Endodermal cell (in vitro differentiated cells): ENCODE measurements at regions not wholly inside any gene's neighbourhood (a gene's known extent, or its start where the extent isn't known, plus 50 kb on each side); places are given as distances from the start of the nearest gene placed in this dataset.

ENCODE experiments used
- DNase-seq: peaks from one replicate; pipeline ENCODE4 v3.0.0-alpha.2; 2017
- H3K27ac ChIP-seq: 2 replicates; pipeline ENCODE4 v1.5.1; 2013; ENCODE audit warnings: mild to moderate bottlenecking, low read depth, low read length, moderate library complexity
- H3K27me3 ChIP-seq: 2 replicates; pipeline ENCODE4 v1.6.1; 2013; ENCODE audit warnings: mild to moderate bottlenecking, low read length, moderate library complexity; ENCODE audit not compliant: insufficient read depth, control insufficient read depth, poor library complexity, severe bottlenecking
- H3K36me3 ChIP-seq: 2 replicates; pipeline ENCODE4 v1.7.0; 2013; ENCODE audit warnings: mild to moderate bottlenecking, low read length, moderate library complexity; ENCODE audit not compliant: control insufficient read depth, insufficient read depth
- H3K4me1 ChIP-seq: one replicate; pipeline ENCODE4 v1.7.0; 2013; ENCODE audit warnings: low read length; ENCODE audit not compliant: control insufficient read depth, insufficient read depth
- H3K4me3 ChIP-seq: 2 replicates; pipeline ENCODE4 v1.5.1; 2013; ENCODE audit warnings: mild to moderate bottlenecking, low read length, moderate library complexity
- H3K9ac ChIP-seq: 2 replicates; pipeline ENCODE4 v1.6.1; 2013; ENCODE audit warnings: mild to moderate bottlenecking, low read length, moderate library complexity; ENCODE audit not compliant: poor library complexity, severe bottlenecking; ENCODE audit errors: extremely low read depth
- H3K9me3 ChIP-seq: 2 replicates; pipeline ENCODE4 v1.6.1; 2013; ENCODE audit warnings: mild to moderate bottlenecking, low read length, moderate library complexity; ENCODE audit not compliant: control insufficient read depth
- H3K27ac Mint-ChIP-seq: 2 replicates; pipeline ENCODE4 v1.8.0; 2020; ENCODE audit warnings: mixed read lengths
- H3K27me3 Mint-ChIP-seq: 2 replicates; pipeline ENCODE4 v1.8.0; 2021; ENCODE audit warnings: mild to moderate bottlenecking, mixed read lengths; ENCODE audit not compliant: insufficient read depth
- H3K36me3 Mint-ChIP-seq: 2 replicates; pipeline ENCODE4 v1.8.0; 2020; ENCODE audit warnings: low read depth, mixed read lengths
- H3K4me1 Mint-ChIP-seq: 2 replicates; pipeline ENCODE4 v1.8.0; 2020; ENCODE audit warnings: mixed read lengths
- H3K4me3 Mint-ChIP-seq: 2 replicates; pipeline ENCODE4 v1.8.0; 2020; ENCODE audit warnings: mild to moderate bottlenecking, moderate library complexity, mixed read lengths
- H3K9me3 Mint-ChIP-seq: 2 replicates; pipeline ENCODE4 v1.8.0; 2020; ENCODE audit warnings: mild to moderate bottlenecking, mixed read lengths
- CTCF ChIP-seq: fragments of 200-600 bp; sonication (generic); conservative IDR thresholded peaks from 2 replicates; pipeline ENCODE4 v1.5.0; 2021; ENCODE audit warnings: antibody characterized with exemption, mild to moderate bottlenecking
- WGBS, 2 experiments: methylation state at CpG; one replicate each; pipeline versions ENCODE4 v1.1.5 to v1.1.7; 2013; ENCODE audit warnings: missing lambda C conversion rate in 2 of 2, mixed read lengths in 1 of 2; ENCODE audit not compliant: insufficient coverage in 1 of 2, insufficient read length in 1 of 2; 5-methylcytosine and 5-hydroxymethylcytosine counted together

GRCh38 chr7:22027475-22027874 is 81.8 kb upstream of the CDCA7L start:
- Histone ChIP-seq H3K4me1 (no peaks in the 10 kb centered on the region), H3K36me3 (no peaks in the 10 kb centered on the region), H3K27ac (no peak overlapping the region), H3K27me3 (no peaks in the 10 kb centered on the region), H3K9me3 (peaks cover 10% of the 10 kb centered on the region), H3K4me3 (no peak overlapping the region), H3K9ac (no peak overlapping the region)
- Mint-ChIP-seq H3K27me3 (peaks cover 3% of the 10 kb centered on the region), H3K9me3 (peaks cover 42% of the 10 kb centered on the region), H3K36me3 (peaks cover 3% of the 10 kb centered on the region), H3K4me1 (no peaks in the 10 kb centered on the region), H3K27ac (no peak overlapping the region), H3K4me3 (no peak overlapping the region)
- TF ChIP-seq CTCF, result no peak
- DNase-seq, result no peak
- WGBS, 2 experiments, result 84 to 96% methylated on average over 2 of the region's 2 CpGs

- Mint-ChIP-seq H3K9me3 (peaks cover 30% of the 10 kb centered on the region), H3K4me1 (no peaks in the 10 kb centered on the region), H3K27ac (no peak overlapping the region), H3K4me3 (no peak overlapping the region), H3K27me3 (peaks cover 7% of the 10 kb centered on the region), H3K36me3 (peaks cover 3% of the 10 kb centered on the region)
- Histone ChIP-seq H3K27ac (no peak overlapping the region), H3K36me3 (no peaks in the 10 kb centered on the region), H3K4me1 (no peaks in the 10 kb centered on the region), H3K9me3 (peaks cover 10% of the 10 kb centered on the region), H3K4me3 (no peak overlapping the region), H3K9ac (no peak overlapping the region), H3K27me3 (no peaks in the 10 kb centered on the region)
- DNase-seq, result no peak
- WGBS, 2 experiments, result 94 to 100% methylated on average over 6 to 7 of the region's 7 CpGs
- TF ChIP-seq CTCF, result no peak
These were observed 80.3 kb upstream of the CDCA7L start for GRCh38 chr7:22025983-22026382.

- H3K36me3 ChIP-seq, result no peaks in the 10 kb centered on the region
- no peak overlapping the region for H3K4me3 ChIP-seq
- no peaks in the 10 kb centered on the region for H3K27me3 ChIP-seq
- DNase-seq, result no peak
- WGBS, 2 experiments, result 92 to 100% methylated on average over 1 to 2 of the region's 2 CpGs
- H3K4me3 Mint-ChIP-seq, result no peak overlapping the region
- peaks cover 10% of the 10 kb centered on the region for H3K9me3 ChIP-seq
- no peaks in the 10 kb centered on the region for H3K4me1 ChIP-seq
- peaks cover 3% of the 10 kb centered on the region for H3K36me3 Mint-ChIP-seq
- no peak overlapping the region for H3K27ac Mint-ChIP-seq
- H3K4me1 Mint-ChIP-seq, result no peaks in the 10 kb centered on the region
- H3K27ac ChIP-seq, result no peak overlapping the region
- H3K27me3 Mint-ChIP-seq, result peaks cover 7% of the 10 kb centered on the region
- H3K9me3 Mint-ChIP-seq, result peaks cover 25% of the 10 kb centered on the region
- TF ChIP-seq CTCF, result no peak
- no peak overlapping the region for H3K9ac ChIP-seq
These were observed 79.4 kb upstream of the CDCA7L start for GRCh38 chr7:22025075-22025474.
